HEK293 (cell line): ENCODE measurements at regions not wholly inside any gene's neighbourhood (a gene's known extent, or its start where the extent isn't known, plus 50 kb on each side); places are given as distances from the start of the nearest gene placed in this dataset.
"Not testable (repeated sequence)": the region's sequence is repeated elsewhere in the genome, so short reads cannot be mapped to it uniquely, and the experiment has no call there.

Source experiments
- CTCF ChIA-PET: fragments of 350-600 bp; formaldehyde crosslinking; extraction: SDS; loops from one replicate; lab custom pipeline; 2021; ENCODE audit warnings: antibody characterized with exemption; lab: Yijun Ruan, JAX
- POLR2A ChIA-PET: fragments of 300-600 bp; formaldehyde crosslinking; extraction: SDS; loops from one replicate; lab custom pipeline; 2020; ENCODE audit warnings: antibody characterized with exemption, inconsistent platforms; lab: Yijun Ruan, JAX
- H3K27ac ChIP-seq: fragments of 200-500 bp; sonication (Bioruptor generic); 2 replicates; pipeline ENCODE4 v1.5.1; 2014; ENCODE audit warnings: low read depth, low read length, control low read depth, inconsistent platforms; ENCODE audit errors: extremely low read depth
- H3K36me3 ChIP-seq, 2 experiments: fragments of 200-500 bp in 1 of 2; sonication (Bioruptor generic) in 1 of 2; 1 replicate in 1 of 2; 2 replicates in 1 of 2; pipeline ENCODE4 v1.5.1; 2014 to 2017; ENCODE audit warnings: inconsistent platforms in 2 of 2, low read length in 2 of 2; ENCODE audit not compliant: control insufficient read depth in 2 of 2, insufficient read depth in 1 of 2
- H3K4me1 ChIP-seq: fragments of 200-500 bp; sonication (Bioruptor generic); 2 replicates; pipeline ENCODE4 v1.5.1; 2014; ENCODE audit warnings: mild to moderate bottlenecking, low read length, inconsistent platforms; ENCODE audit not compliant: control insufficient read depth, insufficient read depth
- H3K4me3 ChIP-seq: 2 replicates; pipeline ENCODE4 v1.5.1; 2011; ENCODE audit warnings: low read depth, mild to moderate bottlenecking, control low read depth, low read length, moderate library complexity
- H3K9me3 ChIP-seq: fragments of 200-500 bp; sonication (Bioruptor generic); 2 replicates; pipeline ENCODE4 v1.5.1; 2014; ENCODE audit warnings: low read depth, low read length, inconsistent platforms; ENCODE audit not compliant: control insufficient read depth, insufficient read depth
- ATF2 ChIP-seq: fragments of 450-650 bp; formaldehyde crosslinking; IDR thresholded peaks from 2 replicates; pipeline ENCODE4 v1.5.1; 2016; ENCODE audit warnings: missing biosample characterization, missing genetic modification characterization, low read depth
- BCL11A ChIP-seq: fragments of 450-650 bp; formaldehyde crosslinking; IDR thresholded peaks from 2 replicates; pipeline ENCODE4 v1.5.1; 2016; ENCODE audit warnings: low read depth, missing biosample characterization, missing genetic modification characterization
- FEZF1 ChIP-seq: fragments of 450-650 bp; formaldehyde crosslinking; IDR thresholded peaks from 2 replicates; pipeline ENCODE4 v1.5.1; 2016; ENCODE audit warnings: missing biosample characterization, missing genetic modification characterization
- HOXD13 ChIP-seq: sonication (generic); formaldehyde crosslinking; IDR thresholded peaks from 2 replicates; pipeline ENCODE4 v1.8.0; 2022; ENCODE audit warnings: missing genetic modification reagents, borderline replicate concordance
- KLF17 ChIP-seq: fragments of 450-650 bp; formaldehyde crosslinking; IDR thresholded peaks from 2 replicates; pipeline ENCODE4 v1.5.1; 2016; ENCODE audit warnings: missing biosample characterization, missing genetic modification characterization
- KLF9 ChIP-seq: fragments of 450-650 bp; formaldehyde crosslinking; IDR thresholded peaks from 2 replicates; pipeline ENCODE4 v1.5.1; 2016; ENCODE audit warnings: missing biosample characterization, missing genetic modification characterization, low read depth
- PBX3 ChIP-seq: sonication (generic); formaldehyde crosslinking; IDR thresholded peaks from 2 replicates; pipeline ENCODE4 v1.8.1; 2022; ENCODE audit warnings: mild to moderate bottlenecking, moderate library complexity, missing genetic modification reagents
- ZBTB1 ChIP-seq: fragments of 450-650 bp; formaldehyde crosslinking; IDR thresholded peaks from 2 replicates; pipeline ENCODE4 v1.5.1; 2016; ENCODE audit warnings: missing biosample characterization, missing genetic modification characterization
- ZBTB6 ChIP-seq: fragments of 450-650 bp; formaldehyde crosslinking; IDR thresholded peaks from 2 replicates; pipeline ENCODE4 v1.5.1; 2017; ENCODE audit warnings: missing biosample characterization, missing genetic modification characterization
- ZFP41 ChIP-seq: fragments of 450-650 bp; formaldehyde crosslinking; IDR thresholded peaks from 2 replicates; pipeline ENCODE4 v1.5.1; 2016; ENCODE audit warnings: missing biosample characterization, missing genetic modification characterization, borderline replicate concordance
- ZFP69B ChIP-seq: fragments of 450-650 bp; formaldehyde crosslinking; IDR thresholded peaks from 2 replicates; pipeline ENCODE4 v1.5.1; 2016; ENCODE audit warnings: missing biosample characterization, missing genetic modification characterization
- ZIC2 ChIP-seq: fragments of 450-650 bp; formaldehyde crosslinking; IDR thresholded peaks from 2 replicates; pipeline ENCODE4 v1.5.1; 2016; ENCODE audit warnings: missing biosample characterization, missing genetic modification characterization
- ZNF112 ChIP-seq: fragments of 450-650 bp; formaldehyde crosslinking; IDR thresholded peaks from 2 replicates; pipeline ENCODE4 v1.5.0; 2017; ENCODE audit warnings: missing biosample characterization, missing genetic modification characterization
- ZNF202 ChIP-seq: fragments of 450-650 bp; formaldehyde crosslinking; IDR thresholded peaks from 2 replicates; pipeline ENCODE4 v1.5.1; 2016; ENCODE audit warnings: missing biosample characterization, missing genetic modification characterization, borderline replicate concordance
- ZNF366 ChIP-seq: fragments of 450-650 bp; formaldehyde crosslinking; conservative IDR thresholded peaks from 2 replicates; pipeline ENCODE4 v1.5.1; 2016; ENCODE audit warnings: missing biosample characterization, missing genetic modification characterization
- ZNF433 ChIP-seq: fragments of 450-650 bp; formaldehyde crosslinking; IDR thresholded peaks from 2 replicates; pipeline ENCODE4 v1.5.1; 2016; ENCODE audit warnings: missing biosample characterization, missing genetic modification characterization, low read depth
- ZNF514 ChIP-seq: fragments of 450-650 bp; formaldehyde crosslinking; IDR thresholded peaks from 2 replicates; pipeline ENCODE4 v1.5.1; 2016; ENCODE audit warnings: missing biosample characterization, missing genetic modification characterization
- ZNF610 ChIP-seq: fragments of 450-650 bp; formaldehyde crosslinking; IDR thresholded peaks from 2 replicates; pipeline ENCODE4 v1.5.1; 2016; ENCODE audit warnings: missing biosample characterization, missing genetic modification characterization, borderline replicate concordance
- ZNF629 ChIP-seq: fragments of 450-650 bp; formaldehyde crosslinking; IDR thresholded peaks from 2 replicates; pipeline ENCODE4 v1.5.1; 2017; ENCODE audit warnings: missing biosample characterization, missing genetic modification characterization
- ZNF768 ChIP-seq: fragments of 450-650 bp; formaldehyde crosslinking; IDR thresholded peaks from 2 replicates; pipeline ENCODE4 v1.5.1; 2018; ENCODE audit warnings: missing biosample characterization, mild to moderate bottlenecking, missing genetic modification characterization
- ZNF785 ChIP-seq: fragments of 450-650 bp; formaldehyde crosslinking; IDR thresholded peaks from 2 replicates; pipeline ENCODE4 v1.5.1; 2016; ENCODE audit warnings: missing biosample characterization, missing genetic modification characterization
- ZNF830 ChIP-seq: fragments of 450-650 bp; IDR thresholded peaks from 2 replicates; pipeline ENCODE4 v1.5.0; 2018; ENCODE audit warnings: missing biosample characterization, missing genetic modification characterization, low read depth, mild to moderate bottlenecking, moderate library complexity
- TF ChIP-seq, protein P1 (sequence below): fragments of 450-650 bp; IDR thresholded peaks from 2 replicates; pipeline ENCODE4 v1.5.1; 2018; ENCODE audit warnings: missing biosample characterization, mild to moderate bottlenecking, missing genetic modification characterization

GRCh38 chr6:102761872-102762271, 1368.4 kb downstream of the GRIK2 start:
- no peaks in the 10 kb centered on the region for H3K9me3 ChIP-seq
- ChIA-PET POLR2A (no interaction called here), CTCF (no interaction called here)

GRCh38 chr6:102759415-102759814, 1365.9 kb downstream of the GRIK2 start:
- no peaks in the 10 kb centered on the region for H3K36me3 ChIP-seq
- TF ChIP-seq ZNF112 (tag by site-specific recombination) (no peak), ZNF830 (tag by site-specific recombination) (no peak), ZNF433 (tag by site-specific recombination) (no peak), PBX3 (CRISPR knock-in tag) (no peak), ZNF610 (tag by site-specific recombination) (no peak), ZNF785 (tag by site-specific recombination) (no peak), ZBTB6 (tag by site-specific recombination) (no peak), FEZF1 (tag by site-specific recombination) (no peak), ZNF629 (tag by site-specific recombination) (no peak), BCL11A (tag by site-specific recombination) (no peak), KLF17 (tag by site-specific recombination) (no peak)
- TF ChIP-seq, protein P1, sequence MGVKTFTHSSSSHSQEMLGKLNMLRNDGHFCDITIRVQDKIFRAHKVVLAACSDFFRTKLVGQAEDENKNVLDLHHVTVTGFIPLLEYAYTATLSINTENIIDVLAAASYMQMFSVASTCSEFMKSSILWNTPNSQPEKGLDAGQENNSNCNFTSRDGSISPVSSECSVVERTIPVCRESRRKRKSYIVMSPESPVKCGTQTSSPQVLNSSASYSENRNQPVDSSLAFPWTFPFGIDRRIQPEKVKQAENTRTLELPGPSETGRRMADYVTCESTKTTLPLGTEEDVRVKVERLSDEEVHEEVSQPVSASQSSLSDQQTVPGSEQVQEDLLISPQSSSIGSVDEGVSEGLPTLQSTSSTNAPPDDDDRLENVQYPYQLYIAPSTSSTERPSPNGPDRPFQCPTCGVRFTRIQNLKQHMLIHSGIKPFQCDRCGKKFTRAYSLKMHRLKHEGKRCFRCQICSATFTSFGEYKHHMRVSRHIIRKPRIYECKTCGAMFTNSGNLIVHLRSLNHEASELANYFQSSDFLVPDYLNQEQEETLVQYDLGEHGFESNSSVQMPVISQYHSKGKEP (tag by site-specific recombination), result no peak
- H3K9me3 ChIP-seq, result no peaks in the 10 kb centered on the region
- no peaks in the 10 kb centered on the region for H3K4me1 ChIP-seq
- H3K4me3 ChIP-seq, result no peak overlapping the region
- ChIA-PET POLR2A (no interaction called here), CTCF (interaction anchor here (1.2 kb wide), 1 partner anchor 28 kb away, joined by 4 read pairs; no protein-coding TSS in a partner anchor)
- H3K27ac ChIP-seq, result no peak overlapping the region

More at GRCh38 chr6:102761872-102762271, 1368.4 kb downstream of the GRIK2 start:
- Histone ChIP-seq H3K27ac (no peak overlapping the region), H3K4me1 (no peaks in the 10 kb centered on the region)
- no peak for TF ChIP-seq FEZF1 (tag by site-specific recombination)
- no peak for TF ChIP-seq ZIC2
- no peak for TF ChIP-seq ZBTB1 (tag by site-specific recombination)
- no peak for TF ChIP-seq HOXD13
- TF ChIP-seq ZFP41 (tag by site-specific recombination), result no peak
- no peak for TF ChIP-seq ZNF112 (tag by site-specific recombination)
- TF ChIP-seq ZNF202 (tag by site-specific recombination), result no peak
- TF ChIP-seq ZNF514 (tag by site-specific recombination), result no peak
- TF ChIP-seq ZNF768 (tag by site-specific recombination), result no peak
- no peak for TF ChIP-seq KLF9 (tag by site-specific recombination)
- no peak for TF ChIP-seq ZFP69B (tag by site-specific recombination)
- TF ChIP-seq ZNF366, result no peak
- TF ChIP-seq ATF2 (tag by site-specific recombination), result no peak
- TF ChIP-seq, all 188 proteins: peak for 0
- Histone ChIP-seq H3K4me3 (no peak overlapping the region), H3K36me3 (no peaks in the 10 kb centered on the region)

GRCh38 chr6:102758536-102758935, 1365.0 kb downstream of the GRIK2 start:
- H3K36me3 ChIP-seq, POLR2A ChIA-PET, H3K4me3 ChIP-seq, H3K9me3 ChIP-seq, H3K27ac ChIP-seq, H3K4me1 ChIP-seq: not testable (repeated sequence)
- CTCF ChIA-PET, result interaction anchor here (1.2 kb wide), 1 partner anchor 27 kb away, joined by 4 read pairs; no protein-coding TSS in a partner anchor
